ENCODE measurements at regions not wholly inside any gene's neighbourhood (a gene's known extent, or its start where the extent isn't known, plus 50 kb on each side); places are given as distances from the start of the nearest gene placed in this dataset.

DNA sequence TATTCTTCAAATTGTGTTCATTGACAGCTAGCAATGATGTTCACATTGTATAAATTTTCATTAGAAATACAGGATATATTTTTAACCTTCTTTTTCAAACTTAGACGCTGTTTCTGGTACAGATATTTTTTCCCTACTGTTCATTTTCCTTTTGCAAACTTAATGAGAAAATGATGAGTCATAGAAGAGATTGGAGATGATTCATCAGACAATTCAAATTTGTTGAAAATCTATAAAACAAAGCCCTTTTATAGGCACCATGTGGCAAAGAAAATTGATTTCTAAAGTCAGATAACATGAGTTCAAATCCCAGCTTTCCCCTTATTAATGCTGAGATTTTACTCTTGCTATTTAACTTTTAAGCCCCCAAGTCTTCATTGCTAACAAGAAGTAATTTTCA lies 728.8 kb upstream of the DDX18 start:
- H3K27ac Mint-ChIP-seq, result no peak overlapping the region
- no peak overlapping the region for H3K4me3 Mint-ChIP-seq
- H3K9me3 Mint-ChIP-seq, result no peaks in the 10 kb centered on the region
- no peak for DNase-seq
- H3K4me1 Mint-ChIP-seq, result no peaks in the 10 kb centered on the region
- H3K36me3 Mint-ChIP-seq (ENCODE audit: low read depth), result no peaks in the 10 kb centered on the region
- H3K27me3 Mint-ChIP-seq, result no peaks in the 10 kb centered on the region
- intact Hi-C loops (cut with micrococcal nuclease), result no loop called here

DNA sequence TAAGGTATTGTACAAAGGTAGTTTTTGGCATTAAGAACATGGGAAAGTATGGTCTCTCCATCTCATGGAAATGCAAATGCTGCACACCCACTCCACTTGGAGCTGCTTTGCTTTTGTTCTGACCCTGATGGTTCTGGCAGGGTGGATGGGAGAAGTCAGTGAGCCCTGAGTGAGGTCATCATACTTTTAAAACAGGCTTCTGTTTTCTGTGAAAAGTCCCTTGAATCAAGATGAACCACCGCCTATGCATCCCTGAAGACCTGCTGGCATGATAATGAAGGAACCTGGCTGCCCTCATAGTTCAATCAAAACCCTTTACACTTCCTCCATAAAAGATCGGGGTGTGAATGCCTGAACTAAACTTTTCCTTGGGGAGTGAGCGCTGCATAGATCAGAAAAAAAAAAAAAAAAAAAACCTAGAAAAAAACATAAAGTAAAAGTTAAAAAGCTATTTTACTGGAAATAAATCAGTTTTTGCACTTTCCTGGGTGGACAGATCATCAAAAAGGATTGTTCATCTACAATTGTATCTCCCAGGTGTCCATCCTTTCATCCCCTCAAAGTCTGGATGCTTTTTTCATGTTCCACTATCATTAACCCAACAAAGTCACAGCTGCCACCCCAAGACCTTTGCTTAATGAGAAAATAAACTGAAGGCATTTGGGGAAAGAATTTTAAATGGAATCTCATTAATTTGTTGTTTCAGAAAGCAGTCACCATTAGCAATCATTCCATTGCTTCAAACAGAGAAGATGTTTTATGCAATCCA lies 728.1 kb upstream of the DDX18 start:
- Mint-ChIP-seq H3K36me3 (ENCODE audit: low read depth) (no peaks in the 10 kb centered on the region), H3K9me3 (no peaks in the 10 kb centered on the region), H3K27ac (no peak overlapping the region), H3K4me1 (no peaks in the 10 kb centered on the region), H3K4me3 (no peak overlapping the region), H3K27me3 (no peaks in the 10 kb centered on the region)
- intact Hi-C loops (cut with micrococcal nuclease), result no loop called here
- DNase-seq, result no peak

DNA sequence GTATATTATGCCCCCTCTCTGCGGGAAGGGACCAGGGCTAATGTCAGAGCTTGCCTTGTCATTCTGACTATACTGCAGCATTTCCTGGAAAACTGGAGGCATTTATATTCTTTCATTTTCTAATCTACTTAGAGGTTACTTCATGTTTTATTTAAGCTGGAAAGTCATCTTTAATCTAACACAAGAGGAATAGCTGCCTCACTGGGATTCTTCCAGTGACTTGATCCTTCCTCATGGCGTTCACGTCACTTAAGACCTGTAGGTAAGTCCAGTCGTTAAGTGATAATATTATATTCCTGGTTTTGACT lies 727.6 kb upstream of the DDX18 start:
- Mint-ChIP-seq H3K27ac (no peak overlapping the region), H3K9me3 (no peaks in the 10 kb centered on the region), H3K36me3 (ENCODE audit: low read depth) (no peaks in the 10 kb centered on the region), H3K4me1 (no peaks in the 10 kb centered on the region), H3K27me3 (no peaks in the 10 kb centered on the region), H3K4me3 (no peak overlapping the region)
- intact Hi-C loops (cut with micrococcal nuclease), result no loop called here
- DNase-seq, result no peak

DNA sequence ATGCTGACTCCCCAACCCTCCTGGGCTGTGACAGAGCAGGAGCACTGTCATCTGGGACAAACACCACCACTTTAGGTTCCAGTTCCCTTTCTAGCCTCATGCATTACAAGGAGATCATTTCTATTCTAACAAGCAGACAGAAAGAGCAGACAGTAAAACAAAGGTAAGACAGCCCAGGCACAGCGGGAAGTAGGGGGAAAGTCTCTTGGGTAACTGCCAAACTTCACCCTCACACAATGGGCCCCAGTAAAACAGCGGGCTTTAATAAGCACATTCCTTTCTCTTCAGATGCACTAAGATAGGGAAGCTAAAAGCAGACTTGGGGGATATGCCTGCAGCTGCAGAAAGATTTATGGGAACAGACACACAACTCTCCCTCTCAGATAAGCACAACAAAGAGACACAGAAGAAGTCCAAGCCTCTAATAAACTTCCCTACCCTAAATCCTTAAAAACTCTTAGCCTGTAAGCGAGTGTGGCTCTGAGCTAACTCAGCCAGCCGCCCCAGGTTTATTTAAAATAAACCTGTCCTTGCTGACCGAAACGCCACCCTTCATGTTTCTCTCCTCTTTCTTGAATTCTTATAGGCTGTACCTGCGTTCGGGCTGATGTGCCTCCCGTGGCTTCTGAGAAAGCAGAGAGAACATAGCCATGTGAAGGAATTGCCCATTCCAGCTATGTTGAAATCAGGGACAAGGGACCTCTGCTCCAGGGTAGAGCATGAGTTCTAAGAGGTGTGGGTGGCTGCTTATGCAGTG lies 726.8 kb upstream of the DDX18 start:
- Mint-ChIP-seq H3K4me1 (no peaks in the 10 kb centered on the region), H3K27ac (no peak overlapping the region), H3K36me3 (ENCODE audit: low read depth) (no peaks in the 10 kb centered on the region), H3K27me3 (no peaks in the 10 kb centered on the region), H3K4me3 (no peak overlapping the region), H3K9me3 (peaks cover 4% of the 10 kb centered on the region)
- intact Hi-C loops (cut with micrococcal nuclease), result no loop called here
- DNase-seq, result no peak

DNA sequence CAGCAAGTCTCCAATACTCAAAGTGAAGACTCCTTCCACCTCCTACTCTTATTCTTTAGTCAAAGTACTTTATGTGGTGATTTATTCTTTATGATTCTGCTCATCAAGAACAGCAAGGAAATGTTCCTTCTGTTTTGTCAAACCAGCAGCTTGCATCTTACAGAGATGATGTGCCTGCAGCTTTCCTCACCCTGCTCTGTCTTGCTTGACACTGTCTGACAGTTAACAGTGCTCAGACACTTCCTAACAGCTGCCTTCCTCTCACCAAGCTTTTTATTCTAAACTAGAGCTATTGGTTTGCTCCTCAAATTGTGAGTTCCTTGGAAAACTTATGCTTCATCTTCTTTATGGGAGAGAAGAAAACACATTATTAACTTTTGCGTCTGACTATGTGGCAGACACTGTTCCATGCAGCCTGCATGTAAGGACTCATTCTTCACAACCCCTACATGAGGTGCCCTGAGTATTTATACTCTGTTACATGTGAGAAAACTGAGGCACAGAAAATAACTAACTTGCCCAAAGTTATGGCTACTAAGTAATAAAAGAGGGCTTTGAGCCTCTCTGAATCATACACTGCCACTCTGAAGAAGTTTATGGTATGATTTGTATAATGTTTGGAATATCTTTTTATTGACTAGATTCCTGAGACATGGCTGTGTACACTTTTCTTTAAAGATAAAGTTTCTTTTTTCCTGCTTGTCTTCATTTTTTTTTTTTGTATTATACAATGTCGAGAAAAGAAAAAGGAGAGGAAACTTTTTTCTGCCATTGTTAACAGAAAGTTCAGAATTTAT lies 723.3 kb upstream of the DDX18 start:
- no peak for DNase-seq
- no peak overlapping the region for H3K4me3 Mint-ChIP-seq
- H3K9me3 Mint-ChIP-seq, result peaks cover 4% of the 10 kb centered on the region
- no peaks in the 10 kb centered on the region for H3K27me3 Mint-ChIP-seq
- H3K27ac Mint-ChIP-seq, result no peak overlapping the region
- H3K36me3 Mint-ChIP-seq (ENCODE audit: low read depth), result no peaks in the 10 kb centered on the region
- intact Hi-C loops (cut with micrococcal nuclease), result no loop called here
- no peaks in the 10 kb centered on the region for H3K4me1 Mint-ChIP-seq

DNA sequence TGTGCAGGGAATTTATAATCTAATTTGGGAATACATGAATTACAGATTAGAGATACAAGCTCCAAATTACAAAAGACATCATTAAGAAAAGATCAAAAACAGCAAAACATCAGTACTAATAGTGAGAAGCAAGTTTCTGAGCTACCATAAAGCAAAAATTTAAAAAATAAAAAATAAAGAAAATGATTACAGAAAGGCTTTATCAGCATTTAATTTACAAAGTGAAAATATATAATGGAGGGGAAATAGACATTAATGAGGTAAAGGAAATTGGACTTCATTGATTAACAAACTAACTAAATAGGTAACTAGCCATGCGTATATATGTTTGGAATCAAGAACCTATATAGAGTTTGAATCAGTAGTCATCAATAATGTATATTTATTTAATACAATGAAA lies 712.9 kb upstream of the DDX18 start:
- peaks cover 6% of the 10 kb centered on the region for H3K9me3 Mint-ChIP-seq
- DNase-seq, result no peak
- no peaks in the 10 kb centered on the region for H3K4me1 Mint-ChIP-seq
- no peaks in the 10 kb centered on the region for H3K27me3 Mint-ChIP-seq
- H3K4me3 Mint-ChIP-seq, result no peak overlapping the region
- no peaks in the 10 kb centered on the region for H3K36me3 Mint-ChIP-seq (ENCODE audit: low read depth)
- no peak overlapping the region for H3K27ac Mint-ChIP-seq
- intact Hi-C loops (cut with micrococcal nuclease), result no loop called here

DNA sequence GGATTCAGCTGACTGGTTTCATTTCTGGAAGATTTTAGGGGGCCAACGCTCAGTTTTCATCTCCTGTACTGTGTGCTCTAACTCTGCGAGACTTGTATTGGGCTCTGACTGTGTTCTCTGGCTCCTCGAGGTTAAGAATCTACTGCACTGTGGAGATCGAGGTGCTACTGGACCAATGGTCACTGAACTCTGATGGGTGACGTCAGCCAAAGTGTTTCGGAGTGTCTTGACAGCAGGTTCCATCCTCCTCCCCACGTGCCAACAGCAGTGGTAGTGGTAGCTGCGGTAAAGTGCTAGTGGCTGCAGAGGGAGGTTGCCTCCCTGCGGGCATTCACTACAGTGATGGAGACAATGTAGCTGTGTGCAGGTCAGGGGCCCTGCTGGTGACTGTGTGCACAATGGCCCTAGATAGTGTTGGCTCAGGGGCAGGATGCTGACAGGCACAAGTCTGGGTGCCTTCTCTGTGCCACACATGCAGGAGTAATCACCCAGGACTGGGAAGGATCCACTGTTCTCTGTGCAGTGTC lies 705.7 kb upstream of the DDX18 start:
- DNase-seq, result no peak
- Mint-ChIP-seq H3K36me3 (ENCODE audit: low read depth) (no peaks in the 10 kb centered on the region), H3K27me3 (no peaks in the 10 kb centered on the region), H3K4me3 (no peak overlapping the region), H3K27ac (no peak overlapping the region), H3K9me3 (peaks cover 10% of the 10 kb centered on the region), H3K4me1 (no peaks in the 10 kb centered on the region)
- intact Hi-C loops (cut with micrococcal nuclease), result no loop called here

DNA sequence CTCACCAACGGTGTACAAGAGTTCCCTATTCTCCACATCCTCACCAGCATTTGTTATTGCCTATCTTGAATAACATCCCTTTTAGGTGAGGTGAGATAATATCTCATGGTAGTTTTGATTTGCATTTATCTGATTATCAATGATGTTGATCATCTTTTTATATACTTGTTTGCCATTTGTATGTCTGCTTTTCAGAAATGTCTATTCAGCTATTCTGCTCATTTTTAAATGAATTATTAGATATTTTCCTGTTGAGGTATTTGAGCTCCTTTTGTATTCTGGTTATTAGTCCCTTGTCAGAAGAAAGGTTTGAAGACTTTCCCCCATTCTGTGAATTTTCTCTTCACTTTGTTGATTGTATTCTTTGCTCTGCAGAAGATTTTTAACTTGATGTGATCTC lies 695.5 kb upstream of the DDX18 start:
- Mint-ChIP-seq H3K36me3 (ENCODE audit: low read depth) (no peaks in the 10 kb centered on the region), H3K27me3 (no peaks in the 10 kb centered on the region), H3K4me1 (no peaks in the 10 kb centered on the region), H3K27ac (no peak overlapping the region), H3K4me3 (no peak overlapping the region), H3K9me3 (no peaks in the 10 kb centered on the region)
- no peak for DNase-seq
- intact Hi-C loops (cut with micrococcal nuclease), result no loop called here

DNA sequence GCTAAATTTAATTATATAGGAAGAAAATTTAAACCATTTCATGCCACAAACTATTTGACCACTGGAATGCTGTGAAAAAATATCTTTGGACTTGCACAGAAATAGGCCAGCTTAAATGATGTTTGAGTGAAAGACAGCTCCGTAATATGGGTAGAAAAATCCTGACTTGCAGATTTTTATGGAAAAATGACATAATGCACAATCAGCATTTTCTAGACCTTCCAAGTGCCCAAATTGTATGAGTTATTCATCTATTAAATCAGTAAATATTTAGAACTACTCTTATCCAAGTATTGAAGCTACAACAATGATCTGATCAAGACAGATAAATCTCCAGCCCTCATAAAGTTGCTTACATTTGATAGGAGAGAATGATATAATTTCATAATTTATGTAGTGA lies 691.1 kb upstream of the DDX18 start:
- Mint-ChIP-seq H3K27ac (no peak overlapping the region), H3K27me3 (no peaks in the 10 kb centered on the region), H3K36me3 (ENCODE audit: low read depth) (no peaks in the 10 kb centered on the region), H3K4me3 (no peak overlapping the region), H3K9me3 (no peaks in the 10 kb centered on the region), H3K4me1 (no peaks in the 10 kb centered on the region)
- DNase-seq, result no peak
- intact Hi-C loops (cut with micrococcal nuclease), result no loop called here

DNA sequence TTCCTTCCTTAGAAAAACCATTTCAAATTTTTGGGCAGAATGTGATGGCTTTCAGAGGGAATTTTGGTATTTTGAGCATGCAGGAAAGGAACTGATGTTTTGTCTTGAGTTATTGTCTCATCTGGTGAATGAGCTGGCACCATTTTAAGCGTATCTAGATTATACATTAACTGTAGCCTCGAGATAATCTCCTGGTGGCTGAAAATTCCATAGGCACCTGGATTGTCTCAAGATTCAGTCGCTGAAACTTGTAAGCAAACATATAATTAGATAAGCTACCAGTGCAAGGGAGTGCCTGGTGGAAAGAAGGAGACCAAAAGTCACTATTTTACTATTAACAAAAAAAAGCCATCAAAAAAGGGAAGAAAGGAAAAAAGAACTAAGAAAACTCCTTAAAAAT lies 687.8 kb upstream of the DDX18 start:
- no peak overlapping the region for H3K27ac Mint-ChIP-seq
- no peak overlapping the region for H3K4me3 Mint-ChIP-seq
- no peaks in the 10 kb centered on the region for H3K9me3 Mint-ChIP-seq
- intact Hi-C loops (cut with micrococcal nuclease), result no loop called here
- DNase-seq, result no peak
- H3K36me3 Mint-ChIP-seq (ENCODE audit: low read depth), result no peaks in the 10 kb centered on the region
- no peaks in the 10 kb centered on the region for H3K4me1 Mint-ChIP-seq
- H3K27me3 Mint-ChIP-seq, result no peaks in the 10 kb centered on the region

DNA sequence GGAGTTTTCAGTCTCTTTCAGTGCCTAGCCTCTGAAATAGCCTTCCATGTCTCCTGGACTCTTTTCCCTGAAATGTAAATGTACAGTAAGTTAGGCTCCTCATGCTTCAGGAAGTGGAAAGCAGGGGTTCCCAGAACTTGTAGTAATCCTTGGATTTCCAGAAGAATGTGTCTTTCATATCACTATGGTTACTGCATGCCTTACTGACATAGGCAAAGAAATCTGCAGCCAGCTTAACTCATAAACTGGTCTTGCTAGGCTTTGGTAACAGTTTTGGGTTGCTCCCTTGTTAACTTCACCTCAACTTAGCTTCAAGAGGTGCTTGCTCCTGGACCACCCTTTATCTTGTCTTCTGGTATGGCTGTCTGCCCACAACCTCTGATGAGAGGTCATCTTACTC lies 686.8 kb upstream of the DDX18 start:
- Mint-ChIP-seq H3K27ac (no peak overlapping the region), H3K4me3 (no peak overlapping the region), H3K4me1 (no peaks in the 10 kb centered on the region), H3K27me3 (no peaks in the 10 kb centered on the region), H3K36me3 (ENCODE audit: low read depth) (no peaks in the 10 kb centered on the region), H3K9me3 (no peaks in the 10 kb centered on the region)
- intact Hi-C loops (cut with micrococcal nuclease), result no loop called here
- no peak for DNase-seq

DNA sequence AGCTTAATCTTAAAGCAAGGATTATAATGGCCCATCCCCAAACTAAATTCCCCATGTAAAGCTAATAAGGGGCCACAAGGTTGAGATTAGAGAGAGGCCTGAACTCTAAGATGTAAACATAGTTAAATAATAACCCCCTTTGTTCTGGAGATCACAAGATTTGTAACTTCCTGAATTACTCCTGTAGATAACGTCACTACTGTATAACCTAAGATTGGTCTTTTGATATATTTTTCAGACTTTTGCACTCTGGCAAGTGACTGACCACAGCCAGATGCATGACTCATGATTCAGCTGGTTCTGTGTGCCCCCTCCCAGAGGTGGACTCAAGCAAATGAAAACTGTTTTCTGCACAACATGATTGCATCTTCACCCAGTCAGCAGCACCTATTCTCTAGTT lies 686.0 kb upstream of the DDX18 start:
- intact Hi-C loops (cut with micrococcal nuclease), result no loop called here
- Mint-ChIP-seq H3K4me3 (no peak overlapping the region), H3K27ac (no peak overlapping the region), H3K9me3 (no peaks in the 10 kb centered on the region), H3K27me3 (no peaks in the 10 kb centered on the region), H3K36me3 (ENCODE audit: low read depth) (no peaks in the 10 kb centered on the region), H3K4me1 (no peaks in the 10 kb centered on the region)
- no peak for DNase-seq

DNA sequence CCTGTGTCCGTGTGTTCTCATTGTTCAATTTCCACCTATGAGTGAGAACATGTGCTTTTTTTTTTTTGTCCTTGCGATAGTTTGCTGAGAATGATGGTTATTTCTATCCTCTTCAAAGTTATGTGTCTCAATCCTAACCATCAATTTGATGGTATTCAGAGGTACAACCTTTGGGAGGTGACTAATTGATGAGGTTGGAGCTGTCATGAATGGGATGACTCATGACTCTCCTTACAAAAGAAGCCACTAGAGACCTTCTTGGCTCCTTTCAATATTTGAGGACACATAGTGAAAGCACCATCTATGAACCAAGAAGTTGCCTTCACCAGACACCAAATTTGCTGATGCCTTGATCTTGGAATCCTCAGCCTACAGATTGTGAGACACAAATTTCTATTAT lies 677.1 kb upstream of the DDX18 start:
- Mint-ChIP-seq H3K4me1 (no peaks in the 10 kb centered on the region), H3K4me3 (no peak overlapping the region), H3K36me3 (ENCODE audit: low read depth) (no peaks in the 10 kb centered on the region), H3K9me3 (peaks cover 3% of the 10 kb centered on the region), H3K27ac (no peak overlapping the region), H3K27me3 (no peaks in the 10 kb centered on the region)
- no peak for DNase-seq
- intact Hi-C loops (cut with micrococcal nuclease), result no loop called here

DNA sequence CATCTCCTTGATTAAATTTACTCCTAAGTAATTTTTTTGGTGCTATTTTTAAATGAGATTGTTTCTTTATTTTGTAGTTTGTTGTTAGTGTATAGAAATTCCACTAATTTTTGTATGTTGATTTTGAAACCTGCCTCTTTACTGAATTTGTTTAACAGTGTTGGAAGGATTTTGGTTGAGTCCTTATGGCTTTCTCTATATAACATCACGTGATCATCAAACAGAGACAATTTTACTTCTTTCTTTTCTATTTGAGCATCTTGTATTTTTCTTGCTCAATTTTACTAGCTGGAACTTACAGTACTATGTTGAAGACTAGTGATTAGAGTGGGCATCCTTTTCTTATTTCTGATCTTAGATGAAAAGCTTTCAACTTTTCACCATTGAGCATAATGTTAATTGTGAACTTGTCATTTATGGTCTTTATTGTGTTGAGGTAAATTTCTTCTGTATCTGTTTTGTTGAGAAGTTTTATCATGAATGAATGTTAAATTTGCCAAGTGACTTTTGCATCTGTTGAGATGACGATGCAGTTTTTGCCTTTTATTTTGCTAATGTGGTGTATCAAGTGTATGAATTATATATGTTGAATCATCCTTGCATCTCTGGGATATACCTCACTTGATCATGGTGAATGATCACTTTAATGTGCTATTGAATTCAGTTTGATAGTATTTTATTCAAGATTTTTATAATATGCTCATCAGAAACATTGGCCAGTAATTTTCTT lies 645.3 kb upstream of the DDX18 start:
- Mint-ChIP-seq H3K27ac (no peak overlapping the region), H3K27me3 (no peaks in the 10 kb centered on the region), H3K36me3 (ENCODE audit: low read depth) (no peaks in the 10 kb centered on the region), H3K4me3 (no peak overlapping the region), H3K9me3 (peaks cover 18% of the 10 kb centered on the region), H3K4me1 (no peaks in the 10 kb centered on the region)
- no peak for DNase-seq
- intact Hi-C loops (cut with micrococcal nuclease), result no loop called here

All from activated CD4-positive, alpha-beta T cell treated with anti-CD3 and anti-CD28 coated beads, Interleukin-2, amount 10 ng/mL, durations not matched to agents 24 days and 14 days (primary cell).